Loucy (cell line): ENCODE measurements at regions not wholly inside any gene's neighbourhood (a gene's known extent, or its start where the extent isn't known, plus 50 kb on each side); places are given as distances from the start of the nearest gene placed in this dataset.

Experiments used
- H2AFZ ChIP-seq: fragments of 200-600 bp; sonication (generic); 2 replicates; pipeline ENCODE4 v1.6.0; 2016; ENCODE audit warnings: antibody characterized with exemption, mild to moderate bottlenecking, low read length, moderate library complexity
- H3F3A ChIP-seq: fragments of 200-600 bp; 2 replicates; pipeline ENCODE4 v1.6.0; 2016; ENCODE audit warnings: antibody characterized with exemption, low read depth, mild to moderate bottlenecking
- H3K27me3 ChIP-seq: fragments of 200-600 bp; sonication (generic); 2 replicates; pipeline ENCODE4 v1.6.1; 2014; ENCODE audit warnings: low read length, mild to moderate bottlenecking; ENCODE audit not compliant: insufficient read depth, poor library complexity, severe bottlenecking
- H3K36me3 ChIP-seq: fragments of 200-600 bp; sonication (generic); 2 replicates; pipeline ENCODE4 v1.6.1; 2016; ENCODE audit warnings: low read length; ENCODE audit not compliant: insufficient read depth
- H3K4me1 ChIP-seq: fragments of 200-600 bp; sonication (generic); 2 replicates; pipeline ENCODE4 v1.5.1; 2014; ENCODE audit warnings: low read length, mild to moderate bottlenecking; ENCODE audit not compliant: insufficient read depth, poor library complexity, severe bottlenecking
- H3K4me2 ChIP-seq: fragments of 200-600 bp; sonication (generic); 2 replicates; pipeline ENCODE4 v1.6.0; 2014; ENCODE audit warnings: antibody characterized with exemption, low read length, low read depth, mild to moderate bottlenecking; ENCODE audit not compliant: poor library complexity, severe bottlenecking
- H3K4me3 ChIP-seq: fragments of 200-600 bp; sonication (generic); 2 replicates; pipeline ENCODE4 v1.5.1; 2014; ENCODE audit warnings: low read length, mild to moderate bottlenecking, mixed read lengths; ENCODE audit not compliant: poor library complexity, severe bottlenecking
- H3K79me2 ChIP-seq: fragments of 200-600 bp; sonication (generic); 2 replicates; pipeline ENCODE4 v1.6.1; 2014; ENCODE audit warnings: low read length; ENCODE audit not compliant: insufficient read depth
- H3K9ac ChIP-seq: fragments of 200-600 bp; sonication (generic); 2 replicates; pipeline ENCODE4 v1.6.0; 2014; ENCODE audit warnings: mild to moderate bottlenecking, low read depth, low read length, moderate library complexity; ENCODE audit not compliant: poor library complexity, severe bottlenecking
- H3K9me2 ChIP-seq: fragments of 200-600 bp; sonication (generic); replicated peaks from 2 replicates; pipeline ENCODE4 v1.6.1; 2016; ENCODE audit warnings: low read depth, low read length, mixed read lengths
- H3K9me3 ChIP-seq: fragments of 200-600 bp; sonication (generic); 2 replicates; pipeline ENCODE4 v1.6.1; 2014; ENCODE audit warnings: mild to moderate bottlenecking, antibody characterized with exemption, low read length, low read depth; ENCODE audit not compliant: insufficient read depth
- H4K20me1 ChIP-seq: fragments of 200-600 bp; sonication (generic); 2 replicates; pipeline ENCODE4 v1.6.0; 2014; ENCODE audit warnings: antibody characterized with exemption, low read length, mild to moderate bottlenecking; ENCODE audit not compliant: insufficient read depth, poor library complexity, severe bottlenecking
- EZH2phosphoT487 ChIP-seq: fragments of 200-600 bp; IDR thresholded peaks from 2 replicates; pipeline ENCODE4 v1.6.1; 2018; ENCODE audit warnings: antibody characterized with exemption, mild to moderate bottlenecking, moderate library complexity, borderline replicate concordance
- TF ChIP-seq, protein P1 (sequence below): fragments of 200-600 bp; sonication (generic); conservative IDR thresholded peaks from 2 replicates; pipeline ENCODE4 v1.5.1; 2014; ENCODE audit warnings: mild to moderate bottlenecking, antibody characterized with exemption, low read length

DNA sequence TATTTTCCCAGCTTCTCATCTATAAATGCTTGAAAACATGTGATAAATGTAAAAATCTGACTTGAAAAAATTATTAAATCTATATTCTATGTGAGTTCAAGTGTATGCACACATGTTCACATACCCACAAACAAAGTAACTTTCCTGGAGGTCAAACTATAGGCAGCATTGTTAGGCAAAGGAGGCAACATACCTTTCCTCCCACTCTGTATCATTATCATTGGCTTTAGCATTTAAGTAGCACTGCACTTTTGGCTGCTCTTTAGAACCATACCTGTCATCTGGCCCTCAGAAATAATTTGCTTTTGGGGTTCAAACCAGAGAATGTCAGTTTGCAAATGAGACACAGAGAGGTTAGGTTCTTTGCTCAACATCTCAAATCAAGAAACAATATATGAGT is 102.4 kb upstream of the CCDC196 start:
- TF ChIP-seq EZH2phosphoT487: no peak
- TF ChIP-seq, protein P1, sequence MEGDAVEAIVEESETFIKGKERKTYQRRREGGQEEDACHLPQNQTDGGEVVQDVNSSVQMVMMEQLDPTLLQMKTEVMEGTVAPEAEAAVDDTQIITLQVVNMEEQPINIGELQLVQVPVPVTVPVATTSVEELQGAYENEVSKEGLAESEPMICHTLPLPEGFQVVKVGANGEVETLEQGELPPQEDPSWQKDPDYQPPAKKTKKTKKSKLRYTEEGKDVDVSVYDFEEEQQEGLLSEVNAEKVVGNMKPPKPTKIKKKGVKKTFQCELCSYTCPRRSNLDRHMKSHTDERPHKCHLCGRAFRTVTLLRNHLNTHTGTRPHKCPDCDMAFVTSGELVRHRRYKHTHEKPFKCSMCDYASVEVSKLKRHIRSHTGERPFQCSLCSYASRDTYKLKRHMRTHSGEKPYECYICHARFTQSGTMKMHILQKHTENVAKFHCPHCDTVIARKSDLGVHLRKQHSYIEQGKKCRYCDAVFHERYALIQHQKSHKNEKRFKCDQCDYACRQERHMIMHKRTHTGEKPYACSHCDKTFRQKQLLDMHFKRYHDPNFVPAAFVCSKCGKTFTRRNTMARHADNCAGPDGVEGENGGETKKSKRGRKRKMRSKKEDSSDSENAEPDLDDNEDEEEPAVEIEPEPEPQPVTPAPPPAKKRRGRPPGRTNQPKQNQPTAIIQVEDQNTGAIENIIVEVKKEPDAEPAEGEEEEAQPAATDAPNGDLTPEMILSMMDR: no peak
- H3F3A ChIP-seq: no peaks in the 10 kb centered on the region
- H3K4me2 ChIP-seq: no peak overlapping the region
- H3K4me1 ChIP-seq: no peaks in the 10 kb centered on the region
- no peaks in the 10 kb centered on the region for H3K9me3 ChIP-seq
- H4K20me1 ChIP-seq: no peaks in the 10 kb centered on the region
- no peak overlapping the region for H3K4me3 ChIP-seq
- H3K9ac ChIP-seq: no peak overlapping the region
- H3K27me3 ChIP-seq: no peaks in the 10 kb centered on the region
- H3K9me2 ChIP-seq: no peaks in the 10 kb centered on the region
- H3K36me3 ChIP-seq: no peaks in the 10 kb centered on the region
- H3K79me2 ChIP-seq: no peaks in the 10 kb centered on the region
- H2AFZ ChIP-seq: no peak overlapping the region

DNA sequence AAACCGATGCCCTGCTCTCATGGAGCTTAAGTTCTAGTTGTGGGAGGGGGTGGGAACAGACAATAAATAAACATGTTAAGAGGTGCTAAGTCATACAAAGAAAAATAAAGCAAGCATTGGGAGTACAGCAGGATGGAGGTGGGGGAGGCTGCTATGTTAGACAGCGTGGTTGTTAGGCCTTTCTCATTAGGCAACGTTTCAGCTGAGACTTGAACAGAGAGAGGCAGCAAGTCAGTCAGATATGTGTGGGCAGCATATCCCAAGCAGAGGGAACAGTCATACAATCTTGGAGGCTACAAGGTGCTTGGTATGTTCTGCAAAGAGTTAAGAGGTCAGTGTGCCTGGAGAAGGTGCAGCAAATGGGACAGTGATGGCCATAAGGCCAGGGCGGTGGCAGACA is 97.7 kb upstream of the CCDC196 start:
- no peaks in the 10 kb centered on the region for H3F3A ChIP-seq
- TF ChIP-seq, protein P1: no peak
- no peak for TF ChIP-seq EZH2phosphoT487
- H3K36me3 ChIP-seq: no peaks in the 10 kb centered on the region
- no peak overlapping the region for H3K4me2 ChIP-seq
- no peaks in the 10 kb centered on the region for H3K9me2 ChIP-seq
- no peak overlapping the region for H3K9ac ChIP-seq
- no peaks in the 10 kb centered on the region for H3K79me2 ChIP-seq
- H2AFZ ChIP-seq: no peak overlapping the region
- H3K4me3 ChIP-seq: no peak overlapping the region
- H3K4me1 ChIP-seq: no peaks in the 10 kb centered on the region
- no peaks in the 10 kb centered on the region for H4K20me1 ChIP-seq
- H3K9me3 ChIP-seq: no peaks in the 10 kb centered on the region
- H3K27me3 ChIP-seq: no peaks in the 10 kb centered on the region

DNA sequence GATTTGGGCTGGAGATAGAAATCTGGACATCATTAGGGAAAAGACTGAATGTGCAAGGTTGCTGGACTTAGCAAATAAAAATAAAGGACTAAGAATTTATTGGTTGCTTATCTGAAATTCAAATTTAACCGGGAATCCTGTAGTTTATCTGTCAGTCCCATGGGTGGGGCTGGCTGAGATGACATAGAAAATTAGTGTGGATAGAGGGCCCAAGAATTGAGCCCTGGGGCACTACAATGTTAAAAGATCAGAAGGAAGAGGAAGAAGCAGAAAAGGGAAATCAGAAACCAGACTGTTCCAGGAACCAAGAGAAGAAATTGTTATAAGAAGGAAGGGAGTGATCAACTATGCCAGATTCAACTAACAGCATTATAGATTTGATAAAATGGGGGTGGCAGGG is 96.7 kb upstream of the CCDC196 start:
- no peak overlapping the region for H3K4me3 ChIP-seq
- no peak for TF ChIP-seq EZH2phosphoT487
- TF ChIP-seq, protein P1: no peak
- H3F3A ChIP-seq: no peaks in the 10 kb centered on the region
- no peak overlapping the region for H3K9ac ChIP-seq
- no peaks in the 10 kb centered on the region for H3K9me2 ChIP-seq
- H3K9me3 ChIP-seq: no peaks in the 10 kb centered on the region
- no peaks in the 10 kb centered on the region for H3K4me1 ChIP-seq
- no peaks in the 10 kb centered on the region for H4K20me1 ChIP-seq
- H3K4me2 ChIP-seq: no peak overlapping the region
- H3K27me3 ChIP-seq: no peaks in the 10 kb centered on the region
- H3K79me2 ChIP-seq: no peaks in the 10 kb centered on the region
- no peaks in the 10 kb centered on the region for H3K36me3 ChIP-seq
- H2AFZ ChIP-seq: no peak overlapping the region
